CD4-positive, alpha-beta T cell treated with Interleukin-6 for 4 hours (primary cell): ENCODE measurements at regions not wholly inside any gene's neighbourhood (a gene's known extent, or its start where the extent isn't known, plus 50 kb on each side); places are given as distances from the start of the nearest gene placed in this dataset.
"Not testable (repeated sequence)": the region's sequence is repeated elsewhere in the genome, so short reads cannot be mapped to it uniquely, and the experiment has no call there.

Experiments used
- DNase-seq: peaks from one replicate; pipeline ENCODE4 v3.0.0-alpha.2; 2020; ENCODE audit warnings: mixed read lengths

GRCh38 chr15:96142498-96142897 is 188.0 kb upstream of the NR2F2 start:
- DNase-seq, result no peak

GRCh38 chr15:96144734-96145133 is 185.8 kb upstream of the NR2F2 start:
- DNase-seq, result no peak

- no peak for DNase-seq
Observed at GRCh38 chr15:96146726-96147125, 183.8 kb upstream of the NR2F2 start.

GRCh38 chr15:96147267-96147666 is 183.2 kb upstream of the NR2F2 start:
- no peak for DNase-seq

GRCh38 chr15:96150254-96150653 is 180.2 kb upstream of the NR2F2 start:
- DNase-seq, result no peak

GRCh38 chr15:96151749-96152148 is 178.8 kb upstream of the NR2F2 start:
- DNase-seq, result not testable (repeated sequence)

- no peak for DNase-seq
Observed at GRCh38 chr15:96153929-96154328, 176.6 kb upstream of the NR2F2 start.

- no peak for DNase-seq
Observed at GRCh38 chr15:96158938-96159337, 171.6 kb upstream of the NR2F2 start.

GRCh38 chr15:96160269-96160668 is 170.2 kb upstream of the NR2F2 start:
- no peak for DNase-seq

- no peak for DNase-seq
Observed at GRCh38 chr15:96160800-96161199, 169.7 kb upstream of the NR2F2 start.

GRCh38 chr15:96162322-96162721 is 168.2 kb upstream of the NR2F2 start:
- DNase-seq, result no peak

GRCh38 chr15:96165081-96165480 is 165.4 kb upstream of the NR2F2 start:
- no peak for DNase-seq

- DNase-seq, result no peak
Observed at GRCh38 chr15:96165775-96166174, 164.7 kb upstream of the NR2F2 start.

GRCh38 chr15:96166223-96167200 is 164.0 kb upstream of the NR2F2 start:
- no peak for DNase-seq

- DNase-seq, result not testable (repeated sequence)
Observed at GRCh38 chr15:96170616-96170978, 159.9 kb upstream of the NR2F2 start.

GRCh38 chr15:96170979-96171739 is 159.3 kb upstream of the NR2F2 start:
- no peak for DNase-seq

GRCh38 chr15:96171853-96172296 is 158.6 kb upstream of the NR2F2 start:
- no peak for DNase-seq

- DNase-seq, result no peak
Observed at GRCh38 chr15:96172417-96172816, 158.1 kb upstream of the NR2F2 start.

GRCh38 chr15:96176831-96177230 is 153.7 kb upstream of the NR2F2 start:
- no peak for DNase-seq

- no peak for DNase-seq
Observed at GRCh38 chr15:96177279-96177678, 153.2 kb upstream of the NR2F2 start.

GRCh38 chr15:96180087-96180748 is 150.3 kb upstream of the NR2F2 start:
- DNase-seq, result no peak

- no peak for DNase-seq
Observed at GRCh38 chr15:96181217-96181616, 149.3 kb upstream of the NR2F2 start.

GRCh38 chr15:96181873-96182301 is 148.6 kb upstream of the NR2F2 start:
- DNase-seq, result no peak
